ENCODE measurements at regions not wholly inside any gene's neighbourhood (a gene's known extent, or its start where the extent isn't known, plus 50 kb on each side); places are given as distances from the start of the nearest gene placed in this dataset.

- TF ChIP-seq, protein P1, sequence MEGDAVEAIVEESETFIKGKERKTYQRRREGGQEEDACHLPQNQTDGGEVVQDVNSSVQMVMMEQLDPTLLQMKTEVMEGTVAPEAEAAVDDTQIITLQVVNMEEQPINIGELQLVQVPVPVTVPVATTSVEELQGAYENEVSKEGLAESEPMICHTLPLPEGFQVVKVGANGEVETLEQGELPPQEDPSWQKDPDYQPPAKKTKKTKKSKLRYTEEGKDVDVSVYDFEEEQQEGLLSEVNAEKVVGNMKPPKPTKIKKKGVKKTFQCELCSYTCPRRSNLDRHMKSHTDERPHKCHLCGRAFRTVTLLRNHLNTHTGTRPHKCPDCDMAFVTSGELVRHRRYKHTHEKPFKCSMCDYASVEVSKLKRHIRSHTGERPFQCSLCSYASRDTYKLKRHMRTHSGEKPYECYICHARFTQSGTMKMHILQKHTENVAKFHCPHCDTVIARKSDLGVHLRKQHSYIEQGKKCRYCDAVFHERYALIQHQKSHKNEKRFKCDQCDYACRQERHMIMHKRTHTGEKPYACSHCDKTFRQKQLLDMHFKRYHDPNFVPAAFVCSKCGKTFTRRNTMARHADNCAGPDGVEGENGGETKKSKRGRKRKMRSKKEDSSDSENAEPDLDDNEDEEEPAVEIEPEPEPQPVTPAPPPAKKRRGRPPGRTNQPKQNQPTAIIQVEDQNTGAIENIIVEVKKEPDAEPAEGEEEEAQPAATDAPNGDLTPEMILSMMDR (IDR thresholded peaks at IDR 0.05): no peak
- no peak for TF ChIP-seq POLR2A (IDR thresholded peaks at IDR 0.05)
Measured at GRCh38 chr16:54712866-54713265, 217.8 kb upstream of the IRX5 start.
